BLaER1 (cell line): ENCODE measurements at regions not wholly inside any gene's neighbourhood (a gene's known extent, or its start where the extent isn't known, plus 50 kb on each side); places are given as distances from the start of the nearest gene placed in this dataset.

ENCODE experiments used
- H3K27ac ChIP-seq: shearing (Covaris generic); formaldehyde crosslinking; 2 replicates; pipeline ENCODE4 v1.8.1; 2022
- H3K27me3 ChIP-seq: shearing (Covaris generic); formaldehyde crosslinking; 2 replicates; pipeline ENCODE4 v1.8.1; 2022
- H3K36me3 ChIP-seq: shearing (Covaris generic); formaldehyde crosslinking; 2 replicates; pipeline ENCODE4 v1.8.1; 2022
- H3K4me1 ChIP-seq: shearing (Covaris generic); formaldehyde crosslinking; 2 replicates; pipeline ENCODE4 v1.8.1; 2022
- H3K4me2 ChIP-seq: shearing (Covaris generic); formaldehyde crosslinking; 2 replicates; pipeline ENCODE4 v1.8.1; 2022
- H3K4me3 ChIP-seq: shearing (Covaris generic); formaldehyde crosslinking; 2 replicates; pipeline ENCODE4 v1.8.1; 2022
- H3K9ac ChIP-seq: shearing (Covaris generic); formaldehyde crosslinking; 2 replicates; pipeline ENCODE4 v1.8.1; 2022
- H3K9me3 ChIP-seq: shearing (Covaris generic); formaldehyde crosslinking; 2 replicates; pipeline ENCODE4 v1.8.1; 2022
- H4K20me1 ChIP-seq: shearing (Covaris generic); formaldehyde crosslinking; 2 replicates; pipeline ENCODE4 v1.8.1; 2022
- Cebpa-rat ChIP-seq: shearing (Covaris generic); IDR thresholded peaks from 2 replicates; pipeline ENCODE4 v1.8.1; 2022

DNA sequence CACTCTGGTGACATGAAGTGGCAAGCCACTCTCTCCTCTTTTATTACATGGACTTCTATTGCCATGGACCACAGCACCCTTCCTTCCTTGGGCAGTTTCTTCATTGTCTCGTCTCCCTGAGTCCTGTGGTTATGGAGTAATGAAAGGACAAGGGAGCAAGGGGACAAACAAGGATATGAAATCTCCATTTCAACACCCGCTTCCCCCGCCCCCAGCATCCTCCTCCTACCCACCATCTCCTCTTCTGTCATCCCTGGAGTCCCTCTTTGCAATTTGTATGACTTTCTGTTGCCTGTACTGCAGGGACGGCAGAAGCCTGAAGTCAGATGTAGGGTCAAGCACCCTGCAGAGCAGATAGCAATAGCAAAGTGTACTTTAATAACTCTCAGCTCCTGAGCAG is 300.7 kb upstream of the CLINT1 start:
- Histone ChIP-seq H3K27me3 (no peaks in the 10 kb centered on the region), H3K4me1 (peaks cover 18% of the 10 kb centered on the region), H4K20me1 (no peaks in the 10 kb centered on the region), H3K4me2 (no peak overlapping the region), H3K9ac (no peak overlapping the region), H3K9me3 (peaks cover 10% of the 10 kb centered on the region), H3K27ac (no peak overlapping the region), H3K36me3 (no peaks in the 10 kb centered on the region), H3K4me3 (no peak overlapping the region)
- TF ChIP-seq Cebpa-rat, result no peak

DNA sequence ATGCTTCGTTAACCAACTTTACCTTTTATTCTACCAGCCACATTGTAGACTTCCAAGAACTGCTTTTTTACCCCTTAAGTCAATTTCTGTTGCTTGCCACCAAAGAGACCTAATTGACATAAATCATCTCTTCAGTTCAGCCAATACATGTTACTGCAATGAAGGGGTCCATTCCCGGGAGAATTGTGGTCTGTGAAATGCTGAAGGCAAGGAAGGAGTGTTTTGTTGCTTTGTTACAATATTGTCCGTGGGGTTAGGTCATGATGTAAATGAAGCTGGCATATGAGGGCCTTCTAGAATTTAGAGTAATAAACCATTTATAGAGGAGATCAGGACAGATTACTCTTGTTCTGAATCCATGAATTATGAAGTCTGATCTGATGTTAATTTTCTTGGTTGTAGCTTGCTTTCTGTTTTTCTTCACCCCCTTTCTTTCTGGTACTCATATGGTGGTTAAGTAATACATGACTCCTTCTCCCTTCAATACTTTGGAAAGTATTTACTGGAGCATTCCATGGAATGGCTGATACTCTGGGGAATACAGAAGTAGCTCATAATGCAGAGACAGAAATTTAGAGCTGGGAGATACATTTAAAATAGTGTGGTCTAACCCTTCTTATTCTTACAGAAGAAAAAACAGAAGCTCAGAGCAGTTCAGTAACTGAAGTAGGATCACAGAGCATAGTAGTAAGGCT is 297.0 kb upstream of the CLINT1 start:
- Histone ChIP-seq H3K27ac (no peak overlapping the region), H3K27me3 (no peaks in the 10 kb centered on the region), H3K9ac (no peak overlapping the region), H3K4me1 (peaks cover 14% of the 10 kb centered on the region), H3K4me3 (no peak overlapping the region), H3K4me2 (peak overlapping the region; percentile 41), H3K9me3 (peaks cover 8% of the 10 kb centered on the region), H4K20me1 (no peaks in the 10 kb centered on the region), H3K36me3 (no peaks in the 10 kb centered on the region)
- TF ChIP-seq Cebpa-rat, result no peak

DNA sequence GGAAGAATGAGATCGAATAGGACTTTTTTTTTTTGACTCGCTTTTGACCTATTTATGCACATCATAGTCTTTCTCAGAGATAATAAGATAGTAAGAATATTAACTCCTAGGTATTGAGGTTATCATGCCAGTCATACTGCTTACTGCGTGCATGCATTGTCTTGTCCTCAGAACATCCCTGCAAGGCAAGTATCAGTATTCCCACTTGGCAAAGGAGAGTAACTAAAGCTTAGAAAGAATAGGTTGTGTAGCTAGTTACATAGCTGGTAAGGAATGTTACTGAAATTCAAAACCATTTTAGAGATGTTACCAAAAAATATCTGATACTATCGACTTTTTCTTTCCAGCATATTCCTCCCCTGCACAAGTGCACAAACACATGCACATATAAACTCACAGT is 296.1 kb upstream of the CLINT1 start:
- Histone ChIP-seq H3K4me2 (no peak overlapping the region), H3K9me3 (peaks cover 8% of the 10 kb centered on the region; the same call in 1 of the 2 replicates), H4K20me1 (no peaks in the 10 kb centered on the region), H3K4me3 (no peak overlapping the region), H3K27me3 (no peaks in the 10 kb centered on the region), H3K9ac (no peak overlapping the region), H3K27ac (no peak overlapping the region), H3K4me1 (peaks cover 18% of the 10 kb centered on the region), H3K36me3 (no peaks in the 10 kb centered on the region)
- no peak for TF ChIP-seq Cebpa-rat

DNA sequence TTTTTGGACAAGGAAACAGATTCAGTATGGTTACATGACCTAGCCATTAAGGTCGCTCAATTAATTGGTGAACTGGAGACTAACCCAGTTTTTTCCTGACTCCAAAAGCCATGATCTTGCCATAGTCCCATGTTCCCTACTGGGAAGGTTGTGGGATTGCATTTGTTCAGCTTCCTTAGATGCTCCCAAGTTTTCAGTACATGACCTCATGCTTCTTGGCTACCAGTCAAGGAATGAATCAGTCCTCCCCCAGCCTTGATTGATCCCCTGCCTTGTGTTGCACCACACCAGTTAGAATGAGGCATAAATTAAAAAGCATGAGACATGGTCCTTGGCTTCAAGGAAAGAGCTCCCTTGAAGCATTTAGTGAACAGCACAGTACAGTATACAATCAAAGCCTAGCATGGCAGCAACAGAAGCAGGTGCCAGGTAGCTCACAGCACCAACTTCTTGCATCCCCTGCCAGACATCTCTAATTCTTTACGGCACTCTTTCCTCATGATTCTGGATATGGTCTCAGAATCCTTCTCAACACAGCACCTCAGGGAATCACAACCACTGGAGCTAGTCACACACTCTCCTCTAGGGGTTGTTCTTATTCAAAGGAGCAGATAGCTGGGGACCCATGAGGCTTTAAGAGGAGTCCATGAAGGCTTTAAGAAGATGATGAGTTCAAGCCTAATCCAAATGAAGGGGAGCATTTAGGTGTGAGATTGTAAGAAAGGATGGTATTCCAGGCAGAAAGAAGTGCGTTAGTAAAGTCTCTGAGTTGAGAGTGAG is 295.5 kb upstream of the CLINT1 start:
- no peak overlapping the region for H3K4me2 ChIP-seq
- H4K20me1 ChIP-seq, result no peaks in the 10 kb centered on the region
- no peaks in the 10 kb centered on the region for H3K36me3 ChIP-seq
- H3K4me3 ChIP-seq, result no peak overlapping the region
- TF ChIP-seq Cebpa-rat, result no peak
- H3K9me3 ChIP-seq, result peaks cover 8% of the 10 kb centered on the region; the same call in 1 of the 2 replicates
- H3K4me1 ChIP-seq, result peaks cover 24% of the 10 kb centered on the region
- H3K27me3 ChIP-seq, result no peaks in the 10 kb centered on the region
- no peak overlapping the region for H3K27ac ChIP-seq
- H3K9ac ChIP-seq, result no peak overlapping the region

DNA sequence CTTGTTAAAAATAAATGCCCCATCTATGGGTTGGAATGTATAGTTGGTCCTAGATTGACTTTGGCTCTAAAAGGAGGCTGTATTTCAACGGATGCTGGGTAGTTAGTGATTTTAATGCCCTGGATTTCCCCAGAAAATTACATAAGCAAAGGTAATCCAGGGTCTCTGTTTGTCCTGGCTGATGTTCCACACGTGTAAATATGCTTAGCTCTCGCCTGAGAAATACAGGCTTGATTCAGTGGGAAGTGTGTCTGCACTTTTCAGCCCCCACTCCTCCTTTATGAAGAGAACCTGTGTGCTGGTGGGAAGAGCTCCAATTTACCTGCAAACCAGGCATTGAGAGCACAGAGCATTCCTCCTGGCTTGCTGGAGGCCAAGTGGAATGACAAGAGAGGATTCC is 294.6 kb upstream of the CLINT1 start:
- H3K4me1 ChIP-seq, result peaks cover 27% of the 10 kb centered on the region
- no peak overlapping the region for H3K27ac ChIP-seq
- no peak overlapping the region for H3K9ac ChIP-seq
- no peaks in the 10 kb centered on the region for H4K20me1 ChIP-seq
- no peaks in the 10 kb centered on the region for H3K36me3 ChIP-seq
- no peaks in the 10 kb centered on the region for H3K27me3 ChIP-seq
- no peak for TF ChIP-seq Cebpa-rat
- H3K9me3 ChIP-seq, result peaks cover 8% of the 10 kb centered on the region; the same call in 1 of the 2 replicates
- H3K4me3 ChIP-seq, result no peak overlapping the region
- H3K4me2 ChIP-seq, result no peak overlapping the region

DNA sequence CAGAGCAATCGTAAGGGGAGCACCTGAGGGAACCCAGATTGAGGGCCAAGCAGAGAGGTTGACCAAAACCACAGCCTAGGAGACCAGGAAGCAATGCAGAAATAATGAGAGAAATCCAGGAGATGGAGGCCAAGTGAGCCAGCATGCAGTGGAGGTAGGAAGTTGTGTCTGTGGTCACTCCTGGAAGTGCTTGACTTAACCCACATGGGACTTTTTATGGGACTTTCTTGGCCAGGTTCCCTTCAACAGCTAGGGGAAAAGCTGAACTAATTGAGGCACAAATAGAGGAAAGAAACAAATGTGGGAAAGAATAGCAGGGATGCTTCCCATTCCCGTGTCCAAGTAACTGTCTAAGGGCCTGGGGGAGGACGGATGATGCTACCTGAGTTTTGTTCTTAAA is 293.2 kb upstream of the CLINT1 start:
- Histone ChIP-seq H3K9me3 (peaks cover 11% of the 10 kb centered on the region; the same call in 1 of the 2 replicates), H3K36me3 (no peaks in the 10 kb centered on the region), H3K27me3 (no peaks in the 10 kb centered on the region), H4K20me1 (no peaks in the 10 kb centered on the region), H3K4me2 (no peak overlapping the region), H3K9ac (no peak overlapping the region), H3K4me1 (peaks cover 27% of the 10 kb centered on the region), H3K4me3 (no peak overlapping the region), H3K27ac (no peak overlapping the region)
- no peak for TF ChIP-seq Cebpa-rat

DNA sequence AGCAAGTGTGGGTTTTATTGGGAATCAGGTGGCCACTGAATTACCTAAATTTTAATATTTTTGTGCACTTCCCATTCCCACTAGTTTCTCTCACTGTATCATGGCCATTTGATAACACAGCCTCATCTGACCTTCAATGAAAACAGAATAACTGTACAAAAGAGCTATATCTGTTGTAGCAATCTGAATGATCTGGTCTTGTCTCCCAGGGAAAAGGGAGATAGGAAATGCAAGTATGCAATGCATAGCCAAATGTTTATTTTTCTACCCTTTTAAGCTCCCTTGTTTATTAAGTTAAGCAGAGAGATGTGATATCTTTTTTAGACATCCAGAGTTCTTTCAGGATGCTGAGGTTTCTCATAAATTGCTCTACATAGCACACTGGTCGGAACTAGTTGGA is 288.3 kb upstream of the CLINT1 start:
- no peaks in the 10 kb centered on the region for H3K27me3 ChIP-seq
- TF ChIP-seq Cebpa-rat, result no peak

DNA sequence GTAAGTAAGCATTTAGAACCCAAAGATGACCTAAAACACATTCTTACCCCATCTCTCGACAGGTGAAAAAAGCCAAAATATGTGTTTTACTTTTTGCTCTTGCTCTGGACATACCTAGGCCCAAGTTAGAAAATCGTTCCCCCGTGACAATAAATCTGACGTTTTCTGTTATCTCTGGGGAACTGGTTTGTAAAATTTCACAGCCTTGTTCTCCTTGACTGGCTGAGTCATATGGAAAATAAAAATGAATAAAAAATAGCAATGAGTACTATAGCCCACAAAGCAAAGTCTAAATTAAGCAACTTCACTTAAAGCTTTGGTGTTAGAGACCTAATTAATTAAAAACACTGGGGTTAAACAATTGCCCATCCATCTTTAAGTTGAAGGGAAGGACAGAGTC is 286.9 kb upstream of the CLINT1 start:
- H3K27me3 ChIP-seq, result no peaks in the 10 kb centered on the region
- no peak overlapping the region for H3K9ac ChIP-seq
- no peak overlapping the region for H3K27ac ChIP-seq
- no peaks in the 10 kb centered on the region for H3K36me3 ChIP-seq
- peak overlapping the region; percentile 60 for H3K4me2 ChIP-seq
- no peak overlapping the region for H3K4me3 ChIP-seq
- H3K9me3 ChIP-seq, result 0 out of 2 replicates have a peak, but pooled peaks cover 3% of the 10 kb centered on the region
- TF ChIP-seq Cebpa-rat, result no peak
- no peaks in the 10 kb centered on the region for H4K20me1 ChIP-seq
- H3K4me1 ChIP-seq, result peaks cover 29% of the 10 kb centered on the region

More for the DNA sequence above, 288.3 kb upstream of the CLINT1 start:
- Histone ChIP-seq H3K4me1 (peaks cover 29% of the 10 kb centered on the region), H3K36me3 (no peaks in the 10 kb centered on the region), H3K9me3 (0 out of 2 replicates have a peak, but pooled peaks cover 3% of the 10 kb centered on the region), H3K27ac (no peak overlapping the region), H4K20me1 (no peaks in the 10 kb centered on the region), H3K9ac (no peak overlapping the region), H3K4me2 (no peak overlapping the region), H3K4me3 (no peak overlapping the region)

DNA sequence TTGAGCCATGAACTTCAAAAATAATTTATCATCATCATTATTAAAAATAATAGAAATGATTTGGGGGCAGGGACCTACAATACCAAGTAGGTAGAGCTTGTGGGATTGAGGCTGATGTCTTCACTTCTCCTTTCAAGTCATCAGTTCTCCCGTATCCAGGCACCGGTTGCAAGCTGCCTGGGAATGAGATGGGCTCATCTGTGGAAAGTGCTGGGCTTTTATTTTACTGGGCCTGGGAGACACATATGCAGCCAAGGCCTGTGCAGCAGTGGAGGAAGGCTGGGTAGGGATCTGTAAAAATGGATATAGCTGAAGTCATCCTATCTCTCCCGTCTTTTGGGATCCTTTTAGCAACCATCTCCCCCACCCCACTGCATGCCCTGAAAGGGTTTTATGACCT is 284.1 kb upstream of the CLINT1 start:
- 0 out of 2 replicates have a peak, but pooled peaks cover 3% of the 10 kb centered on the region for H3K9me3 ChIP-seq
- H3K36me3 ChIP-seq, result no peaks in the 10 kb centered on the region
- H3K27me3 ChIP-seq, result no peaks in the 10 kb centered on the region
- H3K4me2 ChIP-seq, result no peak overlapping the region
- peaks cover 15% of the 10 kb centered on the region for H3K4me1 ChIP-seq
- H3K27ac ChIP-seq, result no peak overlapping the region
- no peaks in the 10 kb centered on the region for H4K20me1 ChIP-seq
- TF ChIP-seq Cebpa-rat, result no peak
- H3K4me3 ChIP-seq, result no peak overlapping the region
- no peak overlapping the region for H3K9ac ChIP-seq

DNA sequence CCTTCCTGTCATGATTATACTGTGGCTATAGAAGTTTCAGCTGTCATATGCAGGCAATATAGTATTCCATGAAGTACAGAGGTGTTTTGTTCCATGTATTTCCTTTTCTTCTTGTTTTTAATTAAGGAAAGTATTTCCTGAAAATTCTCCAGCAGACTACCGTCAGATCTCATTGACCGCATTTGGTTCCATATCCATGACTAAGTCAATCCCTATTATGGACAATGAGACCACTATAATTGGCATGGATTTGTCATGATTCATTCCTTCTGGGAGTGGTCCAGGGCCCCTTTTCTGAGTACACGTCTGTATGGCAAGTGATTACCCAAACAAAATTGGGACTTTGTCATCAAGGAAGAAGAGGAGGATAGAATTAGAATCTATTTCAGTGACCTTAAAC is 283.2 kb upstream of the CLINT1 start:
- no peak for TF ChIP-seq Cebpa-rat
- H4K20me1 ChIP-seq, result no peaks in the 10 kb centered on the region
- no peaks in the 10 kb centered on the region for H3K27me3 ChIP-seq
- H3K4me2 ChIP-seq, result no peak overlapping the region
- H3K4me1 ChIP-seq, result peaks cover 15% of the 10 kb centered on the region
- H3K9ac ChIP-seq, result no peak overlapping the region
- no peak overlapping the region for H3K4me3 ChIP-seq
- H3K9me3 ChIP-seq, result 0 out of 2 replicates have a peak, but pooled peaks cover under 1% of the 10 kb centered on the region
- H3K27ac ChIP-seq, result no peak overlapping the region
- H3K36me3 ChIP-seq, result no peaks in the 10 kb centered on the region
